Skeletal muscle satellite cell (primary cell): ENCODE measurements at regions not wholly inside any gene's neighbourhood (a gene's known extent, or its start where the extent isn't known, plus 50 kb on each side); places are given as distances from the start of the nearest gene placed in this dataset.
"Not testable (repeated sequence)": the region's sequence is repeated elsewhere in the genome, so short reads cannot be mapped to it uniquely, and the experiment has no call there.

Source experiments
- H3K27me3 ChIP-seq: 2 replicates; pipeline ENCODE4 v1.7.0; 2013; ENCODE audit warnings: low read length; ENCODE audit not compliant: control insufficient read depth, insufficient read depth
- H3K36me3 ChIP-seq: 2 replicates; pipeline ENCODE4 v1.7.0; 2013; ENCODE audit warnings: mild to moderate bottlenecking, control low read depth, low read length; ENCODE audit not compliant: insufficient read depth
- H3K4me1 ChIP-seq: 2 replicates; pipeline ENCODE4 v1.7.0; 2013; ENCODE audit warnings: low read length; ENCODE audit not compliant: control insufficient read depth, insufficient read depth
- H3K4me2 ChIP-seq: 2 replicates; pipeline ENCODE4 v1.7.0; 2013; ENCODE audit warnings: mild to moderate bottlenecking, low read length
- H3K4me3 ChIP-seq: 2 replicates; pipeline ENCODE4 v1.7.0; 2013; ENCODE audit warnings: low read length
- H3K9ac ChIP-seq: 2 replicates; pipeline ENCODE4 v1.7.0; 2013; ENCODE audit warnings: mild to moderate bottlenecking, low read depth, low read length, moderate library complexity
- H3K9me3 ChIP-seq: replicated peaks from 2 replicates; pipeline ENCODE4 v1.7.0; 2013; ENCODE audit warnings: mild to moderate bottlenecking, control low read depth, low read length

- H3K9ac ChIP-seq: no peak overlapping the region
- H3K4me3 ChIP-seq: no peak overlapping the region
- H3K36me3 ChIP-seq: no peaks in the 10 kb centered on the region
- H3K4me1 ChIP-seq: no peaks in the 10 kb centered on the region
- no peaks in the 10 kb centered on the region for H3K9me3 ChIP-seq
- H3K27me3 ChIP-seq: no peaks in the 10 kb centered on the region
- H3K4me2 ChIP-seq: no peak overlapping the region
Measured at GRCh38 chr10:64738462-64738861, 1217.3 kb downstream of the REEP3 start.

GRCh38 chr10:64745565-64745964 is 1224.4 kb downstream of the REEP3 start:
- Histone ChIP-seq H3K27me3 (no peaks in the 10 kb centered on the region), H3K4me2 (no peak overlapping the region), H3K36me3 (no peaks in the 10 kb centered on the region), H3K9me3 (no peaks in the 10 kb centered on the region), H3K9ac (no peak overlapping the region), H3K4me1 (no peaks in the 10 kb centered on the region), H3K4me3 (no peak overlapping the region)

- Histone ChIP-seq H3K4me2 (no peak overlapping the region), H3K27me3 (no peaks in the 10 kb centered on the region), H3K4me1 (no peaks in the 10 kb centered on the region), H3K9me3 (no peaks in the 10 kb centered on the region), H3K4me3 (no peak overlapping the region), H3K36me3 (no peaks in the 10 kb centered on the region), H3K9ac (no peak overlapping the region)
Measured at GRCh38 chr10:64750672-64751071, 1229.5 kb downstream of the REEP3 start.

GRCh38 chr10:64753516-64753915 is 1232.3 kb downstream of the REEP3 start:
- Histone ChIP-seq H3K9ac (no peak overlapping the region), H3K4me1 (no peaks in the 10 kb centered on the region), H3K4me3 (no peak overlapping the region), H3K4me2 (no peak overlapping the region), H3K27me3 (no peaks in the 10 kb centered on the region), H3K9me3 (no peaks in the 10 kb centered on the region), H3K36me3 (no peaks in the 10 kb centered on the region)

GRCh38 chr10:64760371-64760770 is 1239.2 kb downstream of the REEP3 start:
- H3K9me3 ChIP-seq: no peaks in the 10 kb centered on the region
- H3K4me1 ChIP-seq: no peaks in the 10 kb centered on the region
- no peaks in the 10 kb centered on the region for H3K27me3 ChIP-seq
- H3K36me3 ChIP-seq: no peaks in the 10 kb centered on the region
- no peak overlapping the region for H3K4me3 ChIP-seq
- H3K9ac ChIP-seq: no peak overlapping the region
- no peak overlapping the region for H3K4me2 ChIP-seq

- Histone ChIP-seq H3K27me3 (no peaks in the 10 kb centered on the region), H3K4me3 (no peak overlapping the region), H3K9me3 (no peaks in the 10 kb centered on the region), H3K36me3 (no peaks in the 10 kb centered on the region), H3K9ac (no peak overlapping the region), H3K4me1 (no peaks in the 10 kb centered on the region), H3K4me2 (no peak overlapping the region)
Measured at GRCh38 chr10:64762861-64763260, 1241.7 kb downstream of the REEP3 start.

GRCh38 chr10:64765498-64765897 is 1244.3 kb downstream of the REEP3 start:
- Histone ChIP-seq H3K27me3 (no peaks in the 10 kb centered on the region), H3K4me1 (no peaks in the 10 kb centered on the region), H3K36me3 (no peaks in the 10 kb centered on the region), H3K9me3 (no peaks in the 10 kb centered on the region), H3K4me2 (no peak overlapping the region), H3K9ac (no peak overlapping the region), H3K4me3 (no peak overlapping the region)

GRCh38 chr10:64771253-64772050 is 1250.3 kb downstream of the REEP3 start:
- H3K27me3 ChIP-seq: no peaks in the 10 kb centered on the region
- H3K9ac ChIP-seq: no peak overlapping the region
- no peaks in the 10 kb centered on the region for H3K9me3 ChIP-seq

GRCh38 chr10:64773357-64773756 is 1252.2 kb downstream of the REEP3 start:
- H3K9ac ChIP-seq: no peak overlapping the region
- H3K4me1 ChIP-seq: no peaks in the 10 kb centered on the region
- no peaks in the 10 kb centered on the region for H3K27me3 ChIP-seq
- H3K9me3 ChIP-seq: no peaks in the 10 kb centered on the region
- H3K4me2 ChIP-seq: no peak overlapping the region
- no peak overlapping the region for H3K4me3 ChIP-seq
- H3K36me3 ChIP-seq: no peaks in the 10 kb centered on the region

More at GRCh38 chr10:64771253-64772050, 1250.3 kb downstream of the REEP3 start:
- Histone ChIP-seq H3K4me3 (no peak overlapping the region), H3K4me1 (no peaks in the 10 kb centered on the region), H3K4me2 (no peak overlapping the region), H3K36me3 (no peaks in the 10 kb centered on the region)

- H3K27me3 ChIP-seq, H3K4me2 ChIP-seq, H3K36me3 ChIP-seq, H3K9me3 ChIP-seq, H3K4me1 ChIP-seq, H3K9ac ChIP-seq, H3K4me3 ChIP-seq: not testable (repeated sequence)
Measured at GRCh38 chr10:64784451-64784850, 1263.2 kb downstream of the REEP3 start.

- H3K4me3 ChIP-seq: no peak overlapping the region
- H3K4me1 ChIP-seq: no peaks in the 10 kb centered on the region
- H3K36me3 ChIP-seq: no peaks in the 10 kb centered on the region
- H3K9ac ChIP-seq: no peak overlapping the region
- no peak overlapping the region for H3K4me2 ChIP-seq
- H3K9me3 ChIP-seq: no peaks in the 10 kb centered on the region
- no peaks in the 10 kb centered on the region for H3K27me3 ChIP-seq
Measured at GRCh38 chr10:64785816-64786215, 1264.6 kb downstream of the REEP3 start.

- Histone ChIP-seq H3K4me1 (no peaks in the 10 kb centered on the region), H3K9ac (no peak overlapping the region), H3K36me3 (no peaks in the 10 kb centered on the region), H3K4me3 (no peak overlapping the region), H3K9me3 (no peaks in the 10 kb centered on the region), H3K27me3 (no peaks in the 10 kb centered on the region), H3K4me2 (no peak overlapping the region)
Measured at GRCh38 chr10:64786989-64787388, 1265.8 kb downstream of the REEP3 start.
